ENCODE measurements at regions not wholly inside any gene's neighbourhood (a gene's known extent, or its start where the extent isn't known, plus 50 kb on each side); places are given as distances from the start of the nearest gene placed in this dataset.

- no peak for TF ChIP-seq CTCF (IDR thresholded peaks at IDR 0.05 in 8 of 11, conservative IDR thresholded peaks at IDR 0.05 in 3 of 11)
- no peak for TF ChIP-seq POLR2AphosphoS5 (IDR thresholded peaks at IDR 0.05)
Measured at GRCh38 chr10:107498983-107499382, 334.5 kb upstream of the SORCS1 start.

Data from spleen (tissue), 7 donors.